ENCODE measurements at regions not wholly inside any gene's neighbourhood (a gene's known extent, or its start where the extent isn't known, plus 50 kb on each side); places are given as distances from the start of the nearest gene placed in this dataset.

DNA sequence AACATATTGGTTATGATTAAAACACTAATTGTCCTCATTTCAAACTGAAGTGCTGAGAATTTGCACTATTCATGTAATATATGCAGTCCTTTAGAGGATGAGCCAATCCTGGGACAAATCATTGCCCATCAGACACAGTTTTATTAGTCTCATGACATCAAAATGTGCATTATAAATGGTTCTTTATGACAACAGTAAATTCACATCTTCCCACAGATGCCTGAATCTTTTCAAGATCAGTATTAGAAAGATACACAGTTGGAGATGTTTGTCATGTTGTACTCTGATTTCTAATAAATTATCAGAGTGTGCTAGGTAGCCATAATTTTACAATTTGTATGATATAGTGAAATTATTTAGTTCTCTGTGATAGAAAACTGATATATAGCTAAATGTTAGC lies 813.5 kb downstream of the FAM181B start:
- no TSS peak for BruUV-seq (replicated peaks)
- FAIRE-seq = no peak
- H4K20me1 ChIP-seq (ENCODE audit: control insufficient read depth, insufficient read depth) = no peaks in the 10 kb centered on the region
- H2AFZ ChIP-seq (ENCODE audit: control insufficient read depth, low read depth, low read length) = no peak overlapping the region
- H3K4me3 ChIP-seq = no peak overlapping the region
- in situ Hi-C loops (cut with MboI) (no loop called here), intact Hi-C loops (cut with micrococcal nuclease; ENCODE audit: unreplicated experiment) (no loop called here)
- ChIA-PET SMC1A (ENCODE audit: uncharacterized antibody, unreplicated experiment) (no interaction called here), POLR2A (no interaction called here), RAD21 (ENCODE audit: unreplicated experiment) (no interaction called here), CTCF (interaction anchor here (1.1 kb wide), 1 partner anchor 133 kb away, joined by 3 read pairs; no protein-coding TSS in a partner anchor)
- H3K4me2 ChIP-seq (ENCODE audit: control insufficient read depth, insufficient read depth) = no peak overlapping the region
- no peak overlapping the region for H3K9ac ChIP-seq (ENCODE audit: control insufficient read depth, insufficient read depth, low read length)
- no peak for ATAC-seq
- no peak for DNase-seq (ENCODE audit: low read depth, low spot score)
- H3K9me3 ChIP-seq (replicated peaks; ENCODE audit: control insufficient read depth, insufficient read depth, low read length) = no peaks in the 10 kb centered on the region
- no peaks in the 10 kb centered on the region for H3K4me1 ChIP-seq (ENCODE audit: control insufficient read depth, insufficient read depth, low read length)
- no peak overlapping the region for H3K27ac ChIP-seq (ENCODE audit: control insufficient read depth, insufficient read depth)
- H3K79me2 ChIP-seq (ENCODE audit: control insufficient read depth, insufficient read depth, low read length) = no peaks in the 10 kb centered on the region
- H3K27me3 ChIP-seq (replicated peaks in 1 of 2; ENCODE audit: control insufficient read depth in 2 of 2, insufficient read depth in 2 of 2, low read length in 1 of 2) = no peaks in the 10 kb centered on the region
- no peaks in the 10 kb centered on the region for H3K36me3 ChIP-seq (ENCODE audit: control insufficient read depth in 2 of 2, insufficient read depth in 2 of 2, low read length in 1 of 2)
- TF ChIP-seq KLF5 (IDR thresholded peaks at IDR 0.05; ENCODE audit: partially characterized antibody) = no peak
- TF ChIP-seq EP300 (IDR thresholded peaks at IDR 0.05; ENCODE audit: borderline replicate concordance in 1 of 2, control insufficient read depth in 1 of 2, low read depth in 2 of 2, low read length in 2 of 2) = no peak
- TF ChIP-seq, protein P1, sequence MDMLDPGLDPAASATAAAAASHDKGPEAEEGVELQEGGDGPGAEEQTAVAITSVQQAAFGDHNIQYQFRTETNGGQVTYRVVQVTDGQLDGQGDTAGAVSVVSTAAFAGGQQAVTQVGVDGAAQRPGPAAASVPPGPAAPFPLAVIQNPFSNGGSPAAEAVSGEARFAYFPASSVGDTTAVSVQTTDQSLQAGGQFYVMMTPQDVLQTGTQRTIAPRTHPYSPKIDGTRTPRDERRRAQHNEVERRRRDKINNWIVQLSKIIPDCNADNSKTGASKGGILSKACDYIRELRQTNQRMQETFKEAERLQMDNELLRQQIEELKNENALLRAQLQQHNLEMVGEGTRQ (IDR thresholded peaks at IDR 0.05; ENCODE audit: borderline replicate concordance, low read depth, low read length) = no peak
- TF ChIP-seq, protein P2, sequence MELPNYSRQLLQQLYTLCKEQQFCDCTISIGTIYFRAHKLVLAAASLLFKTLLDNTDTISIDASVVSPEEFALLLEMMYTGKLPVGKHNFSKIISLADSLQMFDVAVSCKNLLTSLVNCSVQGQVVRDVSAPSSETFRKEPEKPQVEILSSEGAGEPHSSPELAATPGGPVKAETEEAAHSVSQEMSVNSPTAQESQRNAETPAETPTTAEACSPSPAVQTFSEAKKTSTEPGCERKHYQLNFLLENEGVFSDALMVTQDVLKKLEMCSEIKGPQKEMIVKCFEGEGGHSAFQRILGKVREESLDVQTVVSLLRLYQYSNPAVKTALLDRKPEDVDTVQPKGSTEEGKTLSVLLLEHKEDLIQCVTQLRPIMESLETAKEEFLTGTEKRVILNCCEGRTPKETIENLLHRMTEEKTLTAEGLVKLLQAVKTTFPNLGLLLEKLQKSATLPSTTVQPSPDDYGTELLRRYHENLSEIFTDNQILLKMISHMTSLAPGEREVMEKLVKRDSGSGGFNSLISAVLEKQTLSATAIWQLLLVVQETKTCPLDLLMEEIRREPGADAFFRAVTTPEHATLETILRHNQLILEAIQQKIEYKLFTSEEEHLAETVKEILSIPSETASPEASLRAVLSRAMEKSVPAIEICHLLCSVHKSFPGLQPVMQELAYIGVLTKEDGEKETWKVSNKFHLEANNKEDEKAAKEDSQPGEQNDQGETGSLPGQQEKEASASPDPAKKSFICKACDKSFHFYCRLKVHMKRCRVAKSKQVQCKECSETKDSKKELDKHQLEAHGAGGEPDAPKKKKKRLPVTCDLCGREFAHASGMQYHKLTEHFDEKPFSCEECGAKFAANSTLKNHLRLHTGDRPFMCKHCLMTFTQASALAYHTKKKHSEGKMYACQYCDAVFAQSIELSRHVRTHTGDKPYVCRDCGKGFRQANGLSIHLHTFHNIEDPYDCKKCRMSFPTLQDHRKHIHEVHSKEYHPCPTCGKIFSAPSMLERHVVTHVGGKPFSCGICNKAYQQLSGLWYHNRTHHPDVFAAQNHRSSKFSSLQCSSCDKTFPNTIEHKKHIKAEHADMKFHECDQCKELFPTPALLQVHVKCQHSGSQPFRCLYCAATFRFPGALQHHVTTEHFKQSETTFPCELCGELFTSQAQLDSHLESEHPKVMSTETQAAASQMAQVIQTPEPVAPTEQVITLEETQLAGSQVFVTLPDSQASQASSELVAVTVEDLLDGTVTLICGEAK (IDR thresholded peaks at IDR 0.05; ENCODE audit: borderline replicate concordance) = no peak
- TF ChIP-seq SMC3 (IDR thresholded peaks at IDR 0.05; ENCODE audit: borderline replicate concordance, low read length) = no peak
- TF ChIP-seq, protein P3, sequence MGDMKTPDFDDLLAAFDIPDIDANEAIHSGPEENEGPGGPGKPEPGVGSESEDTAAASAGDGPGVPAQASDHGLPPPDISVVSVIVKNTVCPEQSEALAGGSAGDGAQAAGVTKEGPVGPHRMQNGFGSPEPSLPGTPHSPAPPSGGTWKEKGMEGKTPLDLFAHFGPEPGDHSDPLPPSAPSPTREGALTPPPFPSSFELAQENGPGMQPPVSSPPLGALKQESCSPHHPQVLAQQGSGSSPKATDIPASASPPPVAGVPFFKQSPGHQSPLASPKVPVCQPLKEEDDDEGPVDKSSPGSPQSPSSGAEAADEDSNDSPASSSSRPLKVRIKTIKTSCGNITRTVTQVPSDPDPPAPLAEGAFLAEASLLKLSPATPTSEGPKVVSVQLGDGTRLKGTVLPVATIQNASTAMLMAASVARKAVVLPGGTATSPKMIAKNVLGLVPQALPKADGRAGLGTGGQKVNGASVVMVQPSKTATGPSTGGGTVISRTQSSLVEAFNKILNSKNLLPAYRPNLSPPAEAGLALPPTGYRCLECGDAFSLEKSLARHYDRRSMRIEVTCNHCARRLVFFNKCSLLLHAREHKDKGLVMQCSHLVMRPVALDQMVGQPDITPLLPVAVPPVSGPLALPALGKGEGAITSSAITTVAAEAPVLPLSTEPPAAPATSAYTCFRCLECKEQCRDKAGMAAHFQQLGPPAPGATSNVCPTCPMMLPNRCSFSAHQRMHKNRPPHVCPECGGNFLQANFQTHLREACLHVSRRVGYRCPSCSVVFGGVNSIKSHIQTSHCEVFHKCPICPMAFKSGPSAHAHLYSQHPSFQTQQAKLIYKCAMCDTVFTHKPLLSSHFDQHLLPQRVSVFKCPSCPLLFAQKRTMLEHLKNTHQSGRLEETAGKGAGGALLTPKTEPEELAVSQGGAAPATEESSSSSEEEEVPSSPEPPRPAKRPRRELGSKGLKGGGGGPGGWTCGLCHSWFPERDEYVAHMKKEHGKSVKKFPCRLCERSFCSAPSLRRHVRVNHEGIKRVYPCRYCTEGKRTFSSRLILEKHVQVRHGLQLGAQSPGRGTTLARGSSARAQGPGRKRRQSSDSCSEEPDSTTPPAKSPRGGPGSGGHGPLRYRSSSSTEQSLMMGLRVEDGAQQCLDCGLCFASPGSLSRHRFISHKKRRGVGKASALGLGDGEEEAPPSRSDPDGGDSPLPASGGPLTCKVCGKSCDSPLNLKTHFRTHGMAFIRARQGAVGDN (IDR thresholded peaks at IDR 0.05) = no peak
- no peak for TF ChIP-seq WRNIP1 (IDR thresholded peaks at IDR 0.05; ENCODE audit: borderline replicate concordance, low read depth, low read length)
- no peak for TF ChIP-seq RB1 (IDR thresholded peaks at IDR 0.05; ENCODE audit: borderline replicate concordance)
- no peak for TF ChIP-seq YBX1 (IDR thresholded peaks at IDR 0.05)
- TF ChIP-seq EGR1 (IDR thresholded peaks at IDR 0.05; ENCODE audit: borderline replicate concordance in 1 of 2, low read depth in 2 of 2, low read length in 2 of 2) = no peak
- TF ChIP-seq KDM1A (IDR thresholded peaks at IDR 0.05; ENCODE audit: borderline replicate concordance) = no peak
- TF ChIP-seq RELA (IDR thresholded peaks at IDR 0.05; ENCODE audit: borderline replicate concordance, partially characterized antibody) = no peak
- TF ChIP-seq YY1 (IDR thresholded peaks at IDR 0.05; ENCODE audit: low read depth, low read length) = no peak
